H7 (cell line): ENCODE measurements at regions not wholly inside any gene's neighbourhood (a gene's known extent, or its start where the extent isn't known, plus 50 kb on each side); places are given as distances from the start of the nearest gene placed in this dataset.

Source experiments
- DNase-seq: peaks from one replicate; pipeline ENCODE4 v3.0.0; 2012
- H3K27me3 ChIP-seq: 2 replicates; pipeline ENCODE4 v1.6.0; 2011; ENCODE audit warnings: mild to moderate bottlenecking, low read length; ENCODE audit not compliant: control insufficient read depth, insufficient read depth
- H3K36me3 ChIP-seq: replicated peaks from 2 replicates; pipeline ENCODE4 v1.5.1; 2011; ENCODE audit warnings: low read length; ENCODE audit not compliant: control insufficient read depth, insufficient read depth
- H3K4me3 ChIP-seq: 2 replicates; pipeline ENCODE4 v1.5.1; 2011; ENCODE audit warnings: low read depth, mild to moderate bottlenecking, control low read depth, low read length, moderate library complexity; ENCODE audit not compliant: insufficient read depth

- DNase-seq = no peak
- Histone ChIP-seq H3K4me3 (no peak overlapping the region), H3K27me3 (no peaks in the 10 kb centered on the region; the same call in 1 of the 2 replicates), H3K36me3 (no peaks in the 10 kb centered on the region)
These were observed 53.7 kb upstream of the ZBTB43 start for GRCh38 chr9:126750941-126751725.

DNA sequence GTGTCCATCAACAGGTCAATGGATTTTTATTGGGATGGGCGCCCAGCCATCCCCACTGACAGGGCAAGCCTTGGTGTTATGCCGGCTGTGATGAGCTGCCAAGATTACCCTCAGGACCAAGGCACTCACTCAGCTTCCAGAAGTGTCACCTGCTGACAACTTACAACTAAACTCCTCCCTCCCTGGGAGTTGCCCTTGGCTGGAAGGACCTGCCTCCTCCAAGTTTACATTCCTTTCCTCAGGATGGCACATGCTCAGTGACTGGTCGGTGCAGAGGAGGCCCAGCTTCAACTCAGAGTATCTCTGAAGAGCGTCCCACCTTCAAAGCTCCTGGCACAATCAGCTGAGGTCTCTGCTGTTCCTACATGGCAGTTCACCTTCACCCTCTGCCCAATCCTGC lies 52.5 kb upstream of the ZBTB43 start:
- Histone ChIP-seq H3K36me3 (no peaks in the 10 kb centered on the region), H3K4me3 (no peak overlapping the region), H3K27me3 (no peaks in the 10 kb centered on the region; the same call in 1 of the 2 replicates)
- peak; percentile 30 for DNase-seq

DNA sequence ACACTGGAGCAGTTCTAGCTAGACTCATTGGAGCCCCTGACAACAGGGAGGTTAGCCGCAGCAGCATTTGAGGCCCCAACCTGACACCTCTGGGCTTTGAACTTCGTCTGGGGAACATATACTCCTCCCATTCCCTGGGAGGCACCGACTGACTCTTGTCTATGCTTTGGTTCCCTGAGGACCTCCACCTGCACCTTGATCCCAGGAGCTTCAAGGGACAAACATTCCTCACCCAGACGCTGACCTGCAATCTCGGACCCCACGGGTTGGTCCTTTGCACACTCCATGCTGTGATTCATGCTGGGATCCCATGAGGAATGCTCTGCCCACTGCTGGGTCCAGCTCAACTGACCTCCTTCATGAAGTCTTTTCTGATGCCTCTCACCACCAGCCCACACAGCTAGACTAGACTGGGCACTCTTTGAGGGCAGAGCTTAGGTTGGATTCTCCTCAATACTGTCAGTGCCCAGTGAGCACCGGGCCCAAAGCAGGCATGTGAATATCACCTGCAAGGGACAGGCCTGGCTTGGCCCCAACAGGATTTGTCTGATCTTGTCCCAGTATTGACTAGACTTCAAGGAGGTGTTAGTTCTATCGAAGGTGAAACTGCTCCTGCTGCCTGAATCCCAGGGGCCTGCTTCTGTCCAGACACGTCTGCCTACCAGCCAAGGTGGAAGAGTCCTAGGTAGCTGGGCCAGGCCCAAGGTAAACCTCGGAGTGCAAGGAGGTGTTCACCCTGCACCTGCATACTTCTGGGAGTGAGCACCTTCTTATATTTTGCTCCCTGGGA lies 51.8 kb upstream of the ZBTB43 start:
- H3K36me3 ChIP-seq = no peaks in the 10 kb centered on the region
- DNase-seq = no peak

DNA sequence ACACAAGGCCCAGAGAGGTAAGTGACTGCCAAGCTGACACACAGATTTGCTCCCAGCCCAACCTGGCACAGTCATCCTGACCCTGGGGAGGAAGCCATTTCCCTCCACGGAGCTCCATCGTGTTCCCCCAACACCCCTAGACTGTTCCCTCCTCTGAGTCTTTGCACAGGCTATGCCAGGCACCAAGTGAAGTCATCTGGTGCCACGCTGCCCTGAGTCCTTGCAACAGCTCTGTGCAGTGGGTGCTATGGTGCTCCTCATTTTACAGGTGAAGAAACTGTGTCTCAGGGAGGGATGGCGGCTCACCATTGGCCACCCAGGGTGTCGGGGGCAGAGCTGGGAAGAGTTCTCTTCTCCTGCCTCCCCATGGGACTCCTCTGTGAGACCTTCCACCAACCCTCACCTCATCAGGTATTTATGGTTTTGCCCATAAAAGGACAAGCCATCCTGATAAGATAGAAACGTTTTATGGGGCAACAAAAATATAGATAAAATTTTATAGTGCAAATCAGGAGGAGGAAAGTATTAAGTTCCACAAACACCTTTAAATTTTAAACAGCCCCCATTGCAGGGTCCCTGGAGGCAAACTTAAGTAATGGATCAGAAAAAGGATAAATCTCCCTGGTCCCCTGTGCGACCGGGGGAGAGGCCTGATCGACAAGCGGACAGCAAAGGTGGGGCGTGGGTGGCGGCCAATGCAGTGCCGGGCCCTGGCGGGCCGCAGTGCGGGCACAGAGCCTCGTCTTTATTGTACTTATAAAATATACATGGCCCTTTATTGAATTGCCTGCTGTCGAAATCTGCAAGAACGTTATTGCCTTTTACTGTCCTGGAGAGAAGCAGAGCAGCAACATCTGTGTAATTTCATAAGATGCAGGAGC lies 50.2 kb upstream of the ZBTB43 start:
- no peaks in the 10 kb centered on the region for H3K36me3 ChIP-seq
- no peak overlapping the region for H3K4me3 ChIP-seq
- DNase-seq = no peak
- no peaks in the 10 kb centered on the region; the same call in 1 of the 2 replicates for H3K27me3 ChIP-seq

More for the DNA sequence above, 51.8 kb upstream of the ZBTB43 start:
- H3K27me3 ChIP-seq = no peaks in the 10 kb centered on the region; the same call in 1 of the 2 replicates
- H3K4me3 ChIP-seq = no peak overlapping the region
